ENCODE measurements at regions not wholly inside any gene's neighbourhood (a gene's known extent, or its start where the extent isn't known, plus 50 kb on each side); places are given as distances from the start of the nearest gene placed in this dataset.
"Not testable (repeated sequence)": the region's sequence is repeated elsewhere in the genome, so short reads cannot be mapped to it uniquely, and the experiment has no call there.

- no peak for DNase-seq (ENCODE audit: low spot score)
Observed at GRCh38 chr7:56219017-56219416, 102.8 kb upstream of the NUPR2 start.

DNA sequence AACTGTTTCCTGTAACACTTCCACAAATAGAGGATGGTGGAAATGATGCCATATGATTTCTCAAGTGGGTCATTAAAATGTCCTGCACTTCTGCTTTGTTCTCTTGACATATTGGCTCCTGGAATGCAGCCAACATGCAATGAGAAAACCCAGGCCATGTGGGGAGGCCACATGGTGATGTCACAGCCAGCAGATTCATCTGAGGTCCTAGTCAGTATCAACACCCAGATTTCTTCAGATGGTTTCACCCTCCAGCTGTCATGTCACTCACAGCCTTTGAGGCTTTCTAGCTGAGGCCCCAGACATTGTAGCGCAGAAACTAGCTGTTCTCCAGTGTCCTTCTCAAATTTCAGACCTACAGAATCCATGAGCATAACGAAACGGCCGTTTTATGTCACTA is 102.3 kb upstream of the NUPR2 start:
- no peak for DNase-seq (ENCODE audit: low spot score)

GRCh38 chr7:56213574-56213973 is 97.4 kb upstream of the NUPR2 start:
- no peak for DNase-seq (ENCODE audit: low spot score)

DNA sequence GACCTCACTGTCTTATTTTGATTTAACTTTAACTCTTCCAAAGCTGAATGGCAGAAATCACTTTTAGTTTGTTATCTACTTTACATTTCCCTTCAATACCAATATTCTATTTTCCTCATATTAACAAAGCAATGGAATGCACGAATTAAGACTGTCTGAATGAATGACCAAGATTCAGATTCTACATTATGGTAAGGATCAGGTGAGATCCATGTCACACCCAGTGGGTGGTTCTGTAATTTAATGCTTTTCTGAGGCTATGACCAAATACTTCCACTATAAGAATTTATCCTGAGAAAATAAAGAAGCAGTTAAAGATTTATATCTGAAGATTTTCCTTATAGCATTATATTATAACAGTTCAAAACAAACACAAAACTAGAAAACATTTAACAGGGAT is 90.2 kb upstream of the NUPR2 start:
- no peak for DNase-seq (ENCODE audit: low spot score)

- no peak for DNase-seq (ENCODE audit: low spot score)
Observed at GRCh38 chr7:56199639-56200038, 83.4 kb upstream of the NUPR2 start.

GRCh38 chr7:56196195-56196594 is 80.0 kb upstream of the NUPR2 start:
- not testable (repeated sequence) for DNase-seq (ENCODE audit: low spot score)

- no peak for DNase-seq (ENCODE audit: low spot score)
Observed at GRCh38 chr7:56188823-56189346, 72.7 kb upstream of the NUPR2 start.

- no peak for DNase-seq (ENCODE audit: low spot score)
Observed at GRCh38 chr7:56188376-56188775, 72.2 kb upstream of the NUPR2 start.

- DNase-seq (ENCODE audit: low spot score): no peak
Observed at GRCh38 chr7:56181010-56181409, 64.8 kb upstream of the NUPR2 start.

- no peak for DNase-seq (ENCODE audit: low spot score)
Observed at GRCh38 chr7:56175771-56176170, 59.6 kb upstream of the NUPR2 start.

GRCh38 chr7:56174875-56175760 is 58.9 kb upstream of the NUPR2 start:
- DNase-seq (ENCODE audit: low spot score): no peak

DNA sequence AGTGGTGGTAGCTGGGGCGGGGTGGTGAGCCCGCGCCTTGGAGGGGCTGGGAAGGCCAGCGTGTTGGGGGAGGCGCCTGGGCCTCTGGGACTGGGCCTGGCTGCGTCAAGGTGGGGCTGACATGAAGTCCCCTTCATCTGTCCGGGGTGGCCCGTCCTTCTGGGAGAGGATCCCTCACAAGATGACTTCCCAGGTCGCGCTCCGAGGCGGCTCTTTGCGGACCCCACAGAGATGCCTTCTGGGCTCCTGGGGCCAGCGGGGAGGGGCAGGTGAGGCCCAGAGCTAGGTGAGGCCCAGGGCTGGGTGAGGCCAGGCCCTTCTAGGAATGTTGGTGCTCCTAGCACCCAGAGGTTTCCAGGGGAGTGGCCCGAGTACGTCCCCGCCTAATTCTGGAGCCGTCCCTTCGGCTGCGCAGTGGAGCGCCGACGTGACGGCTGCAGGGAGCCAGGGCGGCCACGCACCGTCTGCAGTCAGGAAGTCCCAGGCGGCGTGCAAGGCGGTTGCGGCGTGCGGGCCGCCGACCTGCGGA is 58.2 kb upstream of the NUPR2 start:
- no peak for DNase-seq (ENCODE audit: low spot score)
